Neural progenitor cell (in vitro differentiated cells): ENCODE measurements at regions not wholly inside any gene's neighbourhood (a gene's known extent, or its start where the extent isn't known, plus 50 kb on each side); places are given as distances from the start of the nearest gene placed in this dataset.

Experiments used
- DNase-seq: peaks from one replicate; pipeline ENCODE4 v3.0.0-alpha.2; 2016; ENCODE audit warnings: low spot score
- H2AFZ ChIP-seq: fragments of 200-600 bp; sonication (generic); replicated peaks from 2 replicates; pipeline ENCODE4 v1.6.1; 2016; ENCODE audit warnings: antibody characterized with exemption
- H3F3A ChIP-seq: fragments of 200-600 bp; sonication (generic); 2 replicates; pipeline ENCODE4 v1.6.1; 2016; ENCODE audit warnings: antibody characterized with exemption, low read depth
- H3K27ac ChIP-seq: fragments of 200-600 bp; sonication (generic); 2 replicates; pipeline ENCODE4 v1.5.1; 2016; ENCODE audit warnings: mild to moderate bottlenecking
- H3K27me3 ChIP-seq: fragments of 200-600 bp; sonication (generic); 2 replicates; pipeline ENCODE4 v1.6.1; 2016; ENCODE audit warnings: mild to moderate bottlenecking, moderate library complexity
- H3K36me3 ChIP-seq: fragments of 200-600 bp; sonication (generic); 2 replicates; pipeline ENCODE4 v1.5.1; 2016
- H3K4me1 ChIP-seq: fragments of 200-600 bp; sonication (generic); 2 replicates; pipeline ENCODE4 v1.6.1; 2016; ENCODE audit warnings: mixed run types
- H3K4me2 ChIP-seq: fragments of 200-600 bp; sonication (generic); 2 replicates; pipeline ENCODE4 v1.6.1; 2016
- H3K4me3 ChIP-seq: fragments of 200-600 bp; sonication (generic); 2 replicates; pipeline ENCODE4 v1.5.1; 2016
- H3K79me2 ChIP-seq: fragments of 200-600 bp; sonication (generic); 2 replicates; pipeline ENCODE4 v1.6.1; 2016; ENCODE audit warnings: low read depth
- H3K9ac ChIP-seq: fragments of 200-600 bp; sonication (generic); 2 replicates; pipeline ENCODE4 v1.6.1; 2016
- H3K9me3 ChIP-seq: fragments of 200-600 bp; sonication (generic); 2 replicates; pipeline ENCODE4 v1.5.1; 2016; ENCODE audit warnings: low read depth
- H4K20me1 ChIP-seq: fragments of 200-600 bp; sonication (generic); 2 replicates; pipeline ENCODE4 v1.6.1; 2016; ENCODE audit warnings: low read depth
- H3K27ac Mint-ChIP-seq: 3 replicates; pipeline ENCODE4 v1.8.0; 2021; ENCODE audit warnings: mixed read lengths
- H3K27me3 Mint-ChIP-seq: 2 replicates; pipeline ENCODE4 v1.8.0; 2022; ENCODE audit warnings: low read depth, mild to moderate bottlenecking, inconsistent platforms, moderate library complexity, mixed read lengths; ENCODE audit not compliant: insufficient read depth
- H3K36me3 Mint-ChIP-seq: 3 replicates; pipeline ENCODE4 v1.8.0; 2021; ENCODE audit warnings: mixed read lengths
- H3K4me1 Mint-ChIP-seq: 3 replicates; pipeline ENCODE4 v1.8.0; 2021; ENCODE audit warnings: mixed read lengths
- H3K4me3 Mint-ChIP-seq: 3 replicates; pipeline ENCODE4 v1.8.0; 2021; ENCODE audit warnings: mild to moderate bottlenecking, moderate library complexity, mixed read lengths
- H3K9me3 Mint-ChIP-seq: 3 replicates; pipeline ENCODE4 v1.8.0; 2020; ENCODE audit warnings: mixed read lengths
- EZH2 ChIP-seq: fragments of 200-600 bp; sonication (generic); IDR thresholded peaks from 2 replicates; pipeline ENCODE4 v1.6.1; 2017; ENCODE audit warnings: antibody characterized with exemption, mild to moderate bottlenecking, moderate library complexity
- EZH2phosphoT487 ChIP-seq: fragments of 200-600 bp; sonication (generic); IDR thresholded peaks from 2 replicates; pipeline ENCODE4 v1.6.1; 2017; ENCODE audit warnings: antibody characterized with exemption
- TF ChIP-seq, protein P1 (sequence below): fragments of 200-600 bp; sonication (generic); IDR thresholded peaks from 2 replicates; pipeline ENCODE4 v1.5.1; 2017; ENCODE audit warnings: antibody characterized with exemption, mild to moderate bottlenecking

DNA sequence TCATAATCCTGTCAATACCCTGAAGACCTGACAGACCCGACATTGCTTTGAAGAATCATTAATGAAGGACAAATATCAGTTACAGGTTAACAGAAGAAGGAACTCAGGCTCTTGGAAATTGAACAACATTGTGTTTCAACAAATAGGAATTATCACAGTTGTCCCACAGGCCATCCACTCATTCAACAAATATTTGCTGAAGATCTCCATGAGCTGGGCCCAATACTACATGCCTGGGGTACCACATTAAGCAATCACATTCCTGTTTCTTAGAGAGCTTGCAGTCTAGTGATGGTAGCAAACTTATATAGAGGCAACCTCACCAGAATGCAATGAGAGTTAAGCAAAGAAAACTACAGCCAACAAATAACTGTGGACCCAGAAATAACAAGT, 671.6 kb upstream of the ACVR2A start:
- H3K27ac ChIP-seq: no peak overlapping the region
- H2AFZ ChIP-seq: no peak overlapping the region
- no peak overlapping the region for H3K9ac ChIP-seq
- no peaks in the 10 kb centered on the region for H3K9me3 ChIP-seq
- peaks cover 2% of the 10 kb centered on the region for H3K4me1 Mint-ChIP-seq
- H3K36me3 ChIP-seq: no peaks in the 10 kb centered on the region
- DNase-seq: no peak
- no peaks in the 10 kb centered on the region for H3K27me3 ChIP-seq
- no peak overlapping the region for H3K4me2 ChIP-seq
- H3K4me1 ChIP-seq: no peaks in the 10 kb centered on the region
- H3K4me3 ChIP-seq: no peak overlapping the region
- no peaks in the 10 kb centered on the region for H3K79me2 ChIP-seq
- no peaks in the 10 kb centered on the region for H4K20me1 ChIP-seq
- H3K9me3 Mint-ChIP-seq: no peaks in the 10 kb centered on the region
- H3K4me3 Mint-ChIP-seq: no peak overlapping the region
- no peaks in the 10 kb centered on the region for H3K27me3 Mint-ChIP-seq
- TF ChIP-seq, protein P1, sequence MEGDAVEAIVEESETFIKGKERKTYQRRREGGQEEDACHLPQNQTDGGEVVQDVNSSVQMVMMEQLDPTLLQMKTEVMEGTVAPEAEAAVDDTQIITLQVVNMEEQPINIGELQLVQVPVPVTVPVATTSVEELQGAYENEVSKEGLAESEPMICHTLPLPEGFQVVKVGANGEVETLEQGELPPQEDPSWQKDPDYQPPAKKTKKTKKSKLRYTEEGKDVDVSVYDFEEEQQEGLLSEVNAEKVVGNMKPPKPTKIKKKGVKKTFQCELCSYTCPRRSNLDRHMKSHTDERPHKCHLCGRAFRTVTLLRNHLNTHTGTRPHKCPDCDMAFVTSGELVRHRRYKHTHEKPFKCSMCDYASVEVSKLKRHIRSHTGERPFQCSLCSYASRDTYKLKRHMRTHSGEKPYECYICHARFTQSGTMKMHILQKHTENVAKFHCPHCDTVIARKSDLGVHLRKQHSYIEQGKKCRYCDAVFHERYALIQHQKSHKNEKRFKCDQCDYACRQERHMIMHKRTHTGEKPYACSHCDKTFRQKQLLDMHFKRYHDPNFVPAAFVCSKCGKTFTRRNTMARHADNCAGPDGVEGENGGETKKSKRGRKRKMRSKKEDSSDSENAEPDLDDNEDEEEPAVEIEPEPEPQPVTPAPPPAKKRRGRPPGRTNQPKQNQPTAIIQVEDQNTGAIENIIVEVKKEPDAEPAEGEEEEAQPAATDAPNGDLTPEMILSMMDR: no peak
- no peak for TF ChIP-seq EZH2phosphoT487
- no peak for TF ChIP-seq EZH2
- no peaks in the 10 kb centered on the region for H3K36me3 Mint-ChIP-seq
- H3F3A ChIP-seq: no peaks in the 10 kb centered on the region
- H3K27ac Mint-ChIP-seq: no peak overlapping the region

DNA sequence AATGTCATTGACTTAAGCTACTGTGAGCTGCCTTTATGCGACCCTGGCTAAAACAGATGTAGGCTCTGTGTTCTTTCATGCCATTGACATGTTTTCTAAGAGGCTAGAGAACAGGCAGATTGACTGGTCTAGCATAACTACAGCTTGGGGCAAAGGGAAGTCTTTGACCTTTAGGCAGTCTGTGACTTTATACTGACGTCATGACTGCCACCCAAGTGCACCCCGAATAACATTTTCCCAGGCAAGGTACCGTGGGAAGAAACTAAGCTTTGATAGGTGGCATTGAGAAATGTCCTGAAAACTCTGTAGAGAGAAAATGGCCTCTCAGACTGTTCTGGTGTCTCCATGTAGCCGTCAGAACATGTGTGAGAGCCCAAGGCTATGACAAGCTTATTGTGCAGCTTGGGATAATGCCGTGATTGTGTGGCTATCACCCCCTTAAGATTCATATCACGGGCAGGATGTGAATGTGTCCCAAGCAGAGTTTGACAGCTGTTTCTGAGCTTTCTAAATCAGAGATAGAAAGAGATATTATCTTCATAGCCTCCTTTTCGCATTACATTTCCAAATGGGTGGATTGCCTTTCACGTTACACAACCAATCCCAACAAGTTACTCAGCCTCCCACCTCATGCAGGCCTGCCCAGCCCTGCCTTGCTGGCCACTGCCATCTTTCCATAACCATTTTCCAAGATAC, 672.2 kb upstream of the ACVR2A start:
- Histone ChIP-seq H3F3A (no peaks in the 10 kb centered on the region), H3K4me1 (no peaks in the 10 kb centered on the region), H2AFZ (no peak overlapping the region), H3K36me3 (no peaks in the 10 kb centered on the region), H3K27ac (no peak overlapping the region), H3K27me3 (no peaks in the 10 kb centered on the region), H3K4me2 (no peak overlapping the region), H3K9ac (no peak overlapping the region), H4K20me1 (no peaks in the 10 kb centered on the region), H3K9me3 (no peaks in the 10 kb centered on the region), H3K4me3 (no peak overlapping the region), H3K79me2 (no peaks in the 10 kb centered on the region)
- Mint-ChIP-seq H3K9me3 (no peaks in the 10 kb centered on the region), H3K4me1 (peaks cover 2% of the 10 kb centered on the region), H3K27ac (no peak overlapping the region), H3K27me3 (no peaks in the 10 kb centered on the region), H3K4me3 (no peak overlapping the region), H3K36me3 (no peaks in the 10 kb centered on the region)
- DNase-seq: no peak
- TF ChIP-seq EZH2: no peak
- TF ChIP-seq, protein P1: no peak
- TF ChIP-seq EZH2phosphoT487: no peak

DNA sequence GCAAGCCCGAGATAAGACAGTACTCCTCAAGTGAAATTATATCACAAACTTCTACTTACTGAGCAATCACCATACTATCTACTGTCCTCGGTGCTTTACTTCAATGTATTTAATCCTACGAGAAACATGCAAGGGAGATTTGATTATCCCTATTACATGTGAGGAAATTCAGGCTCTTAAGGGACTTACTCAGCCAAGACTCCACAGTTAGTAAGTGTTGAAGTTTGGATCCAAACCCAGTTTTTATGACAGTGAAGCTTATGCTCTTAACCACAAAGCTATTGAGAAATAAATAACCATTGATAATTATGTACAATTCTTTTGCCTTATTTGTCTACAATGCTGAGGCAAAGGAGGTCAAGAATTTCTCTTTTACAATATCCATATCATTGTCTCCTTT, 672.9 kb upstream of the ACVR2A start:
- Histone ChIP-seq H3K4me1 (no peaks in the 10 kb centered on the region), H3K4me2 (no peak overlapping the region), H3K9ac (no peak overlapping the region), H3K9me3 (no peaks in the 10 kb centered on the region), H2AFZ (no peak overlapping the region), H4K20me1 (no peaks in the 10 kb centered on the region), H3F3A (no peaks in the 10 kb centered on the region), H3K4me3 (no peak overlapping the region), H3K27ac (no peak overlapping the region), H3K27me3 (no peaks in the 10 kb centered on the region), H3K36me3 (no peaks in the 10 kb centered on the region), H3K79me2 (no peaks in the 10 kb centered on the region)
- H3K4me1 Mint-ChIP-seq: peaks cover 2% of the 10 kb centered on the region
- H3K27me3 Mint-ChIP-seq: no peaks in the 10 kb centered on the region
- H3K9me3 Mint-ChIP-seq: no peaks in the 10 kb centered on the region
- no peak for DNase-seq
- no peak overlapping the region for H3K27ac Mint-ChIP-seq
- no peak overlapping the region for H3K4me3 Mint-ChIP-seq
- no peaks in the 10 kb centered on the region for H3K36me3 Mint-ChIP-seq
- TF ChIP-seq EZH2 (no peak), EZH2phosphoT487 (no peak)

DNA sequence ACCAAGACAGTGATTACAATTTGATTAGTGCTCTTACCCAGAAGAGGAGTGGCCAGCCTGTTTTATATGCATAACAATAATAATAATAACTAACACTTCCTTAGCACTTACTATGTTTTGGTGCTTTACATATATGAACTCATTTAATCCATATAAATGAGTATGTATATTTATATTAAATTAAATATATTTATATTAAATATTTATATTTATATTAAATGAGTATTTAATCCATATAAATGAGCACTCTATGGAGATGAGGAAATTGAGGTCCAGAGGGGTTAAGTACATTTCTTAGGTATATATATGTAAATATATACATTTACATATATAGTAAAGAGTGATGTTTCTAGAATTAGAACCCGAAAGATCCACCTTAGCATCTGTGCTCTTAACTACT, 673.9 kb upstream of the ACVR2A start:
- no peaks in the 10 kb centered on the region for H3K4me1 ChIP-seq
- H3K36me3 Mint-ChIP-seq: no peaks in the 10 kb centered on the region
- no peak overlapping the region for H3K27ac Mint-ChIP-seq
- H3K27me3 ChIP-seq: no peaks in the 10 kb centered on the region
- TF ChIP-seq EZH2phosphoT487 (no peak), EZH2 (no peak)
- TF ChIP-seq, protein P1: no peak
- no peaks in the 10 kb centered on the region for H3K27me3 Mint-ChIP-seq
- no peaks in the 10 kb centered on the region for H3K9me3 Mint-ChIP-seq
- H3K4me2 ChIP-seq: no peak overlapping the region
- no peak overlapping the region for H3K9ac ChIP-seq
- no peaks in the 10 kb centered on the region for H3K9me3 ChIP-seq
- no peak overlapping the region for H3K4me3 ChIP-seq
- no peak for DNase-seq
- H3K36me3 ChIP-seq: no peaks in the 10 kb centered on the region
- H2AFZ ChIP-seq: no peak overlapping the region
- H3K79me2 ChIP-seq: no peaks in the 10 kb centered on the region
- no peaks in the 10 kb centered on the region for H4K20me1 ChIP-seq
- H3K4me1 Mint-ChIP-seq: peaks cover 2% of the 10 kb centered on the region
- no peak overlapping the region for H3K27ac ChIP-seq
- H3K4me3 Mint-ChIP-seq: no peak overlapping the region
- no peaks in the 10 kb centered on the region for H3F3A ChIP-seq
